HUES48 (cell line): ENCODE measurements at regions not wholly inside any gene's neighbourhood (a gene's known extent, or its start where the extent isn't known, plus 50 kb on each side); places are given as distances from the start of the nearest gene placed in this dataset.
"Not testable (repeated sequence)": the region's sequence is repeated elsewhere in the genome, so short reads cannot be mapped to it uniquely, and the experiment has no call there.

ENCODE experiments used
- H3K27ac ChIP-seq: one replicate; pipeline ENCODE4 v1.7.0; 2013; ENCODE audit warnings: low read depth, low read length, inconsistent platforms
- H3K27me3 ChIP-seq: 2 replicates; pipeline ENCODE4 v1.6.1; 2013; ENCODE audit warnings: mild to moderate bottlenecking, low read length; ENCODE audit not compliant: control insufficient read depth, insufficient read depth
- H3K36me3 ChIP-seq: 2 replicates; pipeline ENCODE4 v1.6.1; 2013; ENCODE audit warnings: low read length; ENCODE audit not compliant: control insufficient read depth, insufficient read depth
- H3K4me1 ChIP-seq: 2 replicates; pipeline ENCODE4 v1.6.1; 2013; ENCODE audit warnings: mild to moderate bottlenecking, low read length; ENCODE audit not compliant: control insufficient read depth, insufficient read depth
- H3K4me3 ChIP-seq: 2 replicates; pipeline ENCODE4 v1.5.1; 2013; ENCODE audit warnings: mild to moderate bottlenecking, low read depth, low read length
- H3K9ac ChIP-seq: 2 replicates; pipeline ENCODE4 v1.6.1; 2013; ENCODE audit warnings: mild to moderate bottlenecking, low read depth, low read length, moderate library complexity
- H3K9me3 ChIP-seq: 2 replicates; pipeline ENCODE4 v1.6.1; 2013; ENCODE audit warnings: low read length; ENCODE audit not compliant: control insufficient read depth, insufficient read depth

DNA sequence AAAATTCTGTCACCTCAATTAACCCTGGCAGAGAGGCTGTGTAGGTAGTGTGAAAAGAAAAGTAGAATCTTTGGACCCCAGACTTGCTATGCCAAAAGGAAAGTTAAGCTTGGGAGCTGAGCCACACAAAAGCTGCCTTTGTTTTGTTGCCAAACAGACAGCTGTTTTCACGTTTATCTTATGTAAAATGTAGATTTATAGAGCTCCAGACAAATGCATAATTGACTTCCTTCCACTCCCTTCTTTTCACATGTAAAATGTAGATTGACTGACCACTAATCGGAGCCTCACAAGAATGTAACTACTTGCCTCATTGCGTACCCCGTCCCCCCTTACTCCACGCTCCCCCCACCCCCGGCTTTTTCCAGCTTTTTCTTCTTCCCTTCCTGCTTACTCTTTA lies 2302.2 kb upstream of the RAG2 start:
- no peak overlapping the region for H3K4me3 ChIP-seq
- H3K36me3 ChIP-seq, result no peaks in the 10 kb centered on the region
- H3K27me3 ChIP-seq, result no peaks in the 10 kb centered on the region
- no peak overlapping the region for H3K9ac ChIP-seq
- peak overlapping the region; percentile 42 for H3K27ac ChIP-seq
- H3K9me3 ChIP-seq, result no peaks in the 10 kb centered on the region
- peaks cover 17% of the 10 kb centered on the region for H3K4me1 ChIP-seq

DNA sequence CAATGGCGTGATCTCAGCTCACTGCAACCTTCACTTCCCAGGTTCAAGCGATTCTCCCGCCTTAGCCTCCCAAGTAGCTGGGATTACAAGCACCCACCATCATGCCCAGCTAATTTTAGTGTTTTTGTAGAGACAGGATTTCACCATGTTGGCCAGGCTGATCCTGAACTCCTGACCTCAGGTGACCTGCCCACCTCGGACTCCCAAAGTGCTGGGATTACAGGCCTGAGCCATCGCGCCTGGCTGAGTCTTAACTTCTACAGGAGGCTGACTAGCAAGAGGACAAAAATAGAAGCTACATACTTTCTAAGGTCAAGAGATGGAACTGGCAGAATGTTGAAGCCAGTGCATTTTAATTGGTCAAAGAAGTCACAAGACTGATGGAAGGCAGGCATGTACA lies 2296.2 kb upstream of the RAG2 start:
- not testable (repeated sequence) for H3K27ac ChIP-seq, H3K9me3 ChIP-seq, H3K27me3 ChIP-seq, H3K9ac ChIP-seq, H3K36me3 ChIP-seq, H3K4me1 ChIP-seq, H3K4me3 ChIP-seq

DNA sequence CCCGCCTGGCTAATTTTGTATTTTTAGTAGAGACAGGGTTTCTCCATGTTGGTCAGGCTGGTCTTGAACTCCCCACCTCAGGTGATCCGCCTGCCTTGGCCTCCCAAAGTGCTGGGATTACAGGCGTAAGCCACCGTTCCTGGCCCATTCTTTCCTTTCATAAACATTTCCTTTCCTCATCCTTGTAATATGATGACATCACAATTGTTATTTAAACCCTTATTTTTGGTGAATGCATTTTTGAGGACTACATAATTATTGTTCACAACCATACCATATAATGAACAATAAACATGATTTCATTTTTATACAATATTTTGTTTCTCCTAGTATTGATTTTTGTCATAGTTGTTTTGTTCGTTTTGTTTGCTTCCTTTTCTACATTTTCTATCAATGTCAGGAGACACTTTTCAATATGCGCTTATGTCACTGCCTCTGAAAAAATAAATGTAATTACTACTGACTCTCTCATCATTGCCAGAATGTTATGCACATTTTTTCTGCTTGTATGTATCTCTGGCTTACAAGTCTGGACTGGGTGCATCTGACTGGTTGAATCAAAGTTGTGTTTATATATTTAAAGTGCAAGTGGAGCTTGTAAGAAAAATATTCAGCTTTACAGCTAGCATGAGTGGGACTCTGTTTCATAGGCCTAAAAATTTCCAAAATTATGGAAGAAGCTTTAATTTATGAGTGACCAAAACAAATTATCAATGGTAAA lies 2286.3 kb upstream of the RAG2 start:
- no peaks in the 10 kb centered on the region for H3K27me3 ChIP-seq
- no peaks in the 10 kb centered on the region for H3K9me3 ChIP-seq
- H3K4me3 ChIP-seq, result no peak overlapping the region
- no peaks in the 10 kb centered on the region for H3K4me1 ChIP-seq
- H3K9ac ChIP-seq, result no peak overlapping the region
- no peaks in the 10 kb centered on the region for H3K36me3 ChIP-seq
- H3K27ac ChIP-seq, result no peak overlapping the region

DNA sequence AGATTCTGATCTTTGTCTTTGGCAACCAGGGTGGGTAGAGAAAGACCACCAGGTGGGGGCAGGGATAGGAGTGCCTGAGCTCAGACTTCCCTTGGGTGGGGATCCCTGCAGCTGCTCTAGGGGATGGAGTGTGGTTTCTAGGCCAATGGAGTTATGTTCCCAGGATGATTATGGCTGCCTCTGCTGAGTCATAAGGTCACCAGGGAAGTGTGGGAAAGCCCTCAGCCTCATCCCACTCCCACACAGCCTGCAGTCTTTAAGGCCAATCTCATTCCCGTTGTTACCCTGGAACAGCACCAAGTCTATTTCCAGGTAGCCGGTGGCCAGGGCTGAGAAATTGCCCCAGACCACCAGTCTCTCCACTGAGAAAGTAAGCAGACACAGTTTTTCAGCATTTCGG lies 2269.3 kb upstream of the RAG2 start:
- H3K36me3 ChIP-seq, result no peaks in the 10 kb centered on the region
- H3K4me3 ChIP-seq, result no peak overlapping the region
- H3K4me1 ChIP-seq, result no peaks in the 10 kb centered on the region
- no peak overlapping the region for H3K9ac ChIP-seq
- no peak overlapping the region for H3K27ac ChIP-seq
- no peaks in the 10 kb centered on the region; the same call in 1 of the 2 replicates for H3K9me3 ChIP-seq
- no peaks in the 10 kb centered on the region for H3K27me3 ChIP-seq

DNA sequence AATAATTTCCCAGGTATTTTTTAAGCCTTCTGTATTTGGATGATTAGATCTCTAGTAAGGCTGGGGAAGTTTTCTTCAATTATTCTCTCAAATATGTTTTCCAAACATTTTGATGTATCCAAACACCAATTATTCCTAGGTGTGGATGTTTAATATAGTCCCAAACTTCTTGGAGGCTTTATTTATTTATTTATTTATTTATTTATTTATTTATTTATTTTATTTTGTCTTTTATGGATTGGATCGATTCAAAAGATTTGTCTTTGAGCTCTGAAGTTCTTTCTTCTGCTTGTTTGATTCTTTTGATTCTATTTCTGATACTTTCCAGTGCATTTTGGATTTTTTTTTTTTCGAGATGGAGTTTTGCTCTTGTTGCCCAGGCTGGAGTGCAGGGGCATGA lies 2267.9 kb upstream of the RAG2 start:
- no peak overlapping the region for H3K4me3 ChIP-seq
- no peak overlapping the region for H3K27ac ChIP-seq
- H3K9ac ChIP-seq, result no peak overlapping the region
- no peaks in the 10 kb centered on the region for H3K36me3 ChIP-seq
- H3K4me1 ChIP-seq, result no peaks in the 10 kb centered on the region
- H3K9me3 ChIP-seq, result no peaks in the 10 kb centered on the region; the same call in 1 of the 2 replicates
- no peaks in the 10 kb centered on the region for H3K27me3 ChIP-seq

DNA sequence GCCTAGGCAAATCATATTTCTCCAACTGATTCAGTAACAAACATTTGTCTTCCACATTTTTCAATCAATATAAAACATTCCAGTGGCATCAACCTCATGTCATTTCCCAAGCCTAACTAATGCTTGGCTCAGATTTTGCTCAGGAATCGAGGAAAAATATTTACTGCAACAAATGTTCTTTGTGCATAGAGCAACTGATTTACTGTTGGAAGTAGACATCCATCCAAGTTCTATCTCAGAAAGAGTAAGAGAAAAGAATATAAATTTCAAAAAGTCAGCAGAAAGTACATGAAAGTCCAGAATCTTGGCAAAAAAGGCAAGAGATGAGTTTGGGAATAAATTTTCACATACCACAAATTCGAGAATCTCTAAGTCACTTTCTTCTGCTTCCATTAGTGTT lies 2245.0 kb upstream of the RAG2 start:
- Histone ChIP-seq H3K27me3 (no peaks in the 10 kb centered on the region), H3K9me3 (no peaks in the 10 kb centered on the region), H3K4me1 (no peaks in the 10 kb centered on the region), H3K27ac (no peak overlapping the region), H3K4me3 (no peak overlapping the region), H3K36me3 (no peaks in the 10 kb centered on the region), H3K9ac (no peak overlapping the region)

DNA sequence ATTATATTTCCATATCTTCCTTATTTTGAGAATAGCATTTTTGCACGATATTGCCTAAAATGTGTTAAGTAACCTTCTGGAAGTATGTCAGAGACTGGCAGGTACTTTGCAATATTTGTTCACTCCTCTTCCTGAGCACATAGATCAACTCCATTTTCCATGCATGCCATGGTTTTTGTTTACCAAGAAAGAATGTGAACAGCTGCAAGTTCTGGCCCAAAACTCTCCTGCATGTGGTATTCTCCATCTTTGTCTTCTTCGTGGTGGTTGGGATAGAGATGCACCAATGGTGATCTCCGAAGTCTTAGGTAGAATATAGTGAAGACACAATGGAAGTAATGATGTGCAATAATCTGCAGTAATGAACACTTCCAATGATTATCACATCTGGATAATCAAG lies 2241.0 kb upstream of the RAG2 start:
- Histone ChIP-seq H3K4me1 (no peaks in the 10 kb centered on the region; the same call in 1 of the 2 replicates), H3K9me3 (no peaks in the 10 kb centered on the region), H3K4me3 (no peak overlapping the region), H3K27me3 (no peaks in the 10 kb centered on the region), H3K9ac (no peak overlapping the region), H3K27ac (no peak overlapping the region), H3K36me3 (no peaks in the 10 kb centered on the region)

DNA sequence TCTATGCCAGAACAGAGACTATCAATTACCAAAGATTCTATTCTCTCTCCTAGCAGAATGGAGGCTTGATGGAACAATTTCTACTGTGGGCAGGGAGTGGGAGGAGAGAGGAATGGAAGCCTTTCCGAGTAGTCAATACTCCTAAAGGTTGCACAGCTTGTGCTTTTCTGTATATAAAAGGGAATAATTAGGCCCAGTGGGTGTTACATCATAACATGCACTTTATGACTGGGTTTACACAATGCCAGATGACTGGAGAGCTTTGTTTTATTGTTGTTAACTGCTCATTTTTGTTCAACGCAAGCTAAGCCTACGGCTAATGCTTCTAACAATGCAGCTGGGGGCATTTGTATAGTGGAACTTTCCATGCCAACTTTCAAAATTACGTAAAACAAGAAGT lies 2237.9 kb upstream of the RAG2 start:
- H3K27ac ChIP-seq, result no peak overlapping the region
- H3K4me3 ChIP-seq, result no peak overlapping the region
- H3K9ac ChIP-seq, result no peak overlapping the region
- no peaks in the 10 kb centered on the region; the same call in 1 of the 2 replicates for H3K4me1 ChIP-seq
- H3K27me3 ChIP-seq, result no peaks in the 10 kb centered on the region
- H3K9me3 ChIP-seq, result no peaks in the 10 kb centered on the region
- H3K36me3 ChIP-seq, result no peaks in the 10 kb centered on the region

DNA sequence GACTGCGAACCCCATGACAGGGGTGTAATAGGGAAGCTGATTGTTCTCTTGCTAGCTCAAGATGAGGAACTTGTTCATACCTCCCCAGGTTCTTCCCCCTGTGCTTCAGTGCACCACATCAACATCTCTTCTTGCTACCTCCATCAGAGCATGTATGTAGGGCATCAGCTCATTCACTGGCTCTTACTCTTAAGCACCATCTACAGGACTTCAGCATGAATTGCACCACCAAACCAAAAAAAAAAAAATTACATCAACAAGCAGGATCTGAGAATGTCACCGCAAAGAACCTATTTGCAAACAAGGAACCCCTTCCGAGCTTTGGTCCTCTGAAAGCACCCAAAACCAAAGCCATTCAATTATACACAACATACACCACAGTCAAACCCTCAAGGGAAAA lies 2226.5 kb upstream of the RAG2 start:
- Histone ChIP-seq H3K9ac (no peak overlapping the region), H3K27ac (no peak overlapping the region), H3K4me1 (no peaks in the 10 kb centered on the region), H3K9me3 (peaks cover 4% of the 10 kb centered on the region; the same call in 1 of the 2 replicates), H3K36me3 (no peaks in the 10 kb centered on the region), H3K4me3 (no peak overlapping the region), H3K27me3 (no peaks in the 10 kb centered on the region)

DNA sequence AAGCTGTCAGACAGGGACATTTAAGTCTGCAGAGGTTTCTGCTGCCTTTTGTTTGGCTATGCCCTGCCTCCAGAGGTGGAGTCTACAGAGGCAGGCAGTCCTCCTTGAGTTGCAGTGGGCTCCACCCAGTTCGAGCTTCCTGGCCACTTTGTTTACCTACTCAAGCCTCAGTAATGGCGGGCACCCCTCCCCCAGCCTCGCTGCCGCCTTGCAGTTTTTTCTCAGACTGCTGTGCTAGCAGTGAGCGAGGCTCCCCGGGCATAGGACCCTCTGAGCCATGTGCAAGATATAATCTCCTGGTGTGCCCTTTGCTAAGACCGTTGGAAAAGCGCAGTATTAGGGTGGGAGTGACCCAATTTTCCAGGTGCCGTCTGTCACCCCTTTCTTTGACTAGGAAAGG lies 2223.8 kb upstream of the RAG2 start:
- H3K9me3 ChIP-seq, H3K4me3 ChIP-seq, H3K9ac ChIP-seq, H3K4me1 ChIP-seq, H3K36me3 ChIP-seq, H3K27me3 ChIP-seq, H3K27ac ChIP-seq: not testable (repeated sequence)

DNA sequence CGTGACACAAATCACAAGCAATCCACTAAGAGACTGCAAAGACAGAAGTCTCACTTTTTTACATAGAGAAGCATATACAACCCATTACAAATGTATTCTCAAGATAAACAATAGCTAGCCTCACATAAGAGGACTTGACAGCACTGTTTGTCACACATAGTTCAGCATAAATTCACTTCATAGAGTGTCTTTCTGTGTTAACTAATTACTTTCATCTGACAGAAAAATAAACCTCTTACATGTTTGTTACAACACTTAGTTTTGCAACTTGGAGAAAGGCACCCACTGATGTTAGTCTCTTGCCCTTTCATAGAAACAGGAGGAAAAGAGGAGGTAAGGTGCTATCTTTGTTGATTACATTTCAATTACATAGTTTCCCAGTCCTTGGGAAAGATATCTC lies 2221.9 kb upstream of the RAG2 start:
- Histone ChIP-seq H3K9me3 (no peaks in the 10 kb centered on the region; the same call in 1 of the 2 replicates), H3K27me3 (no peaks in the 10 kb centered on the region), H3K36me3 (no peaks in the 10 kb centered on the region), H3K4me3 (no peak overlapping the region), H3K4me1 (no peaks in the 10 kb centered on the region), H3K27ac (no peak overlapping the region), H3K9ac (no peak overlapping the region)
